Endothelial cell of umbilical vein (primary cell): ENCODE measurements at regions not wholly inside any gene's neighbourhood (a gene's known extent, or its start where the extent isn't known, plus 50 kb on each side); places are given as distances from the start of the nearest gene placed in this dataset.

Source experiments
- BruUV-seq: library from RNA; stranded (reverse); fragments of 400-500 nt; replicated peaks from 2 replicates; lab custom pipeline; 2021; lab: Mats Ljungman, UMichigan
- CTCF ChIA-PET: fragments of 300-600, 350-600 bp; sonication (Branson Sonifier 250); formaldehyde crosslinking; loops from one replicate; lab custom pipeline; 2021; ENCODE audit warnings: antibody characterized with exemption, inconsistent platforms; lab: Charles Lee
- POLR2A ChIA-PET: fragments of 300-600, 350-600 bp; sonication (Branson Sonifier 250); formaldehyde crosslinking; loops from one replicate; lab custom pipeline; 2021; ENCODE audit warnings: antibody characterized with exemption, inconsistent platforms; lab: Charles Lee
- DNase-seq: peaks from one replicate; pipeline ENCODE4 v3.0.0-alpha.2; 2011; ENCODE audit warnings: low read depth, low spot score
- FAIRE-seq: peaks from 2 replicates; lab custom pipeline; 2011; peaks lifted over from hg19 to GRCh38; lab: Jason Lieb, UNC
- H2AFZ ChIP-seq: 2 replicates; pipeline ENCODE4 v1.6.0; 2012; ENCODE audit warnings: low read depth, low read length, control low read depth, inconsistent platforms
- H3K27ac ChIP-seq: 2 replicates; pipeline ENCODE4 v1.5.1; 2011; ENCODE audit warnings: low read depth, mild to moderate bottlenecking, control low read depth, low read length, moderate library complexity; ENCODE audit not compliant: insufficient read depth
- H3K27me3 ChIP-seq, 2 experiments: 2 replicates each; pipeline versions ENCODE4 v1.6.0 to v1.6.1; 2011; ENCODE audit warnings: low read length in 2 of 2, mixed read lengths in 1 of 2; ENCODE audit not compliant: control insufficient read depth in 2 of 2, insufficient read depth in 2 of 2
- H3K36me3 ChIP-seq, 2 experiments: 2 replicates in 1 of 2; 3 replicates in 1 of 2; pipeline ENCODE4 v1.5.1; 2011; ENCODE audit warnings: low read length in 2 of 2, mild to moderate bottlenecking in 1 of 2, moderate library complexity in 1 of 2; ENCODE audit not compliant: control insufficient read depth in 2 of 2, insufficient read depth in 2 of 2; ENCODE audit errors: extremely low read depth in 1 of 2
- H3K4me1 ChIP-seq: 3 replicates; pipeline ENCODE4 v1.5.1; 2011; ENCODE audit warnings: mild to moderate bottlenecking, low read length; ENCODE audit not compliant: control insufficient read depth, insufficient read depth; ENCODE audit errors: extremely low read depth
- H3K4me2 ChIP-seq: 2 replicates; pipeline ENCODE4 v1.6.1; 2011; ENCODE audit warnings: low read length, control low read depth, mixed read lengths; ENCODE audit not compliant: insufficient read depth
- H3K4me3 ChIP-seq, 3 experiments: fragments of 200-600 bp in 1 of 3; sonication (generic), shearing (Covaris generic) in 1 of 3; replicated peaks in 1 of 3; 2 replicates each; pipeline ENCODE4 v1.5.1; 2011 to 2016; ENCODE audit warnings: control low read depth in 3 of 3, low read length in 3 of 3, mild to moderate bottlenecking in 2 of 3, inconsistent platforms in 1 of 3, low read depth in 1 of 3, moderate library complexity in 1 of 3; ENCODE audit not compliant: insufficient read depth in 1 of 3
- H3K79me2 ChIP-seq: 2 replicates; pipeline ENCODE4 v1.6.0; 2012; ENCODE audit warnings: low read length, inconsistent platforms; ENCODE audit not compliant: control insufficient read depth, insufficient read depth
- H3K9ac ChIP-seq: replicated peaks from 2 replicates; pipeline ENCODE3; 2011; ENCODE audit warnings: low read length, control low read depth; ENCODE audit not compliant: insufficient read depth; ENCODE audit errors: extremely low read depth
- H3K9me1 ChIP-seq: replicated peaks from 3 replicates; pipeline ENCODE4 v1.6.0; 2011; ENCODE audit warnings: mild to moderate bottlenecking, low read length; ENCODE audit not compliant: control insufficient read depth, insufficient read depth; ENCODE audit errors: extremely low read depth
- H3K9me3 ChIP-seq: replicated peaks from 2 replicates; pipeline ENCODE4 v1.5.1; 2012; ENCODE audit warnings: low read length, inconsistent platforms; ENCODE audit not compliant: control insufficient read depth, insufficient read depth
- H4K20me1 ChIP-seq: replicated peaks from 2 replicates; pipeline ENCODE3; 2011; ENCODE audit warnings: mild to moderate bottlenecking, low read length; ENCODE audit not compliant: control insufficient read depth, insufficient read depth; ENCODE audit errors: extremely low read depth
- EZH2 ChIP-seq: IDR thresholded peaks from 2 replicates; pipeline ENCODE4 v1.6.1; 2012; ENCODE audit warnings: borderline replicate concordance, low read depth, mild to moderate bottlenecking, moderate library complexity, low read length, inconsistent platforms; ENCODE audit not compliant: severe bottlenecking
- FOS ChIP-seq: IDR thresholded peaks from 2 replicates; pipeline ENCODE4 v1.6.1; 2011; ENCODE audit warnings: mild to moderate bottlenecking, low read length, moderate library complexity, borderline replicate concordance; ENCODE audit not compliant: insufficient read depth
- GATA2 ChIP-seq: IDR thresholded peaks from 2 replicates; pipeline ENCODE4 v1.7.0; 2011; ENCODE audit warnings: low read depth, mild to moderate bottlenecking, moderate library complexity, mixed read lengths, low read length; ENCODE audit not compliant: insufficient read length, insufficient read depth
- JUN ChIP-seq: IDR thresholded peaks from 2 replicates; pipeline ENCODE4 v1.6.1; 2011; ENCODE audit warnings: borderline replicate concordance, low read depth; ENCODE audit not compliant: insufficient read length, insufficient read depth
- MYC ChIP-seq: IDR thresholded peaks from one replicate; pipeline ENCODE4 v1.6.1; 2011; ENCODE audit warnings: mild to moderate bottlenecking, low read depth, low read length
- POLR2A ChIP-seq: IDR thresholded peaks from 2 replicates; pipeline ENCODE4 v1.6.1; 2012; ENCODE audit warnings: low read depth, mild to moderate bottlenecking, control low read depth, low read length
- POLR2AphosphoS5 ChIP-seq: IDR thresholded peaks from 2 replicates; pipeline ENCODE4 v1.6.1; 2012; ENCODE audit warnings: low read depth, mild to moderate bottlenecking, control low read depth, low read length, moderate library complexity; ENCODE audit not compliant: insufficient read depth
- dilution Hi-C: fragments of 300-500 bp; cut with MboI; formaldehyde crosslinking; loops from one replicate; pipeline ENCODE4 v1.15.0; 2019; ENCODE audit warnings: low sequenced_read_pairs; ENCODE audit not compliant: extremely low pct_ligation_motif_present
- intact Hi-C: fragments of 100-400 bp; cut with micrococcal nuclease; formaldehyde crosslinking; loops from one replicate; pipeline ENCODE4 v1.10.0; 2022
- TF ChIP-seq, protein P1 (sequence below), 2 donors: IDR thresholded peaks; 1 replicate in 1 of 2; 2 replicates in 1 of 2; pipeline ENCODE4 v1.5.1; 2011; ENCODE audit warnings: low read length in 2 of 2, mild to moderate bottlenecking in 2 of 2, moderate library complexity in 2 of 2, control low read depth in 1 of 2, inconsistent platforms in 1 of 2, low read depth in 1 of 2; ENCODE audit not compliant: insufficient read depth in 1 of 2; ENCODE audit errors: extremely low read depth in 1 of 2
- TF ChIP-seq, protein P2 (sequence below): IDR thresholded peaks from 2 replicates; pipeline ENCODE4 v1.6.1; 2011; ENCODE audit not compliant: insufficient read depth, insufficient read length

DNA sequence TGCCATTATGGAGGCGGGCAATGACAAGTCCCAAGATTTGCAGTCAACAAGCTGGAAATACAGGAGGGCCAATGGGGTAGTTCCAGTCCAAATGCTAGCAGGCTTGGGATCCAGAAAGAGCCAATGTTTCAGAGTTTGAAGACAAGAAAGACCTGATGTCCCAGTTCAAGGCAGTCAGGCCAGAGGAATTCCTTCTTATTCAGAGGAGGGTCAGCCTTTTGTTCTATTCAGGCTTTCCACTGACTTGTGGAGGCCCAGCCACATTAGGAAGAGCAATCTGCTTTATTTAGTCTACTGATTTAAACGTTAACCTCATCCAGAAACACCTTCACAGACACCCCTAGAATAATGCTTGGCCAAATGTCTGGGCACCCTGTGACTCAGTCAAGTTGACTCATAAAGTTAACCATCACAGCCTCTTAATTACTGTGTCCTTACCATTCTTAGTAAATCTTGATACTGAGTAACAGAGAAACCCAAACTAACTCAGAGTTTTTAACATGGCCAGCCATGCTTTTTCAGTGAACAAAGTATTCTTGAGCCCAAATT lies 50.9 kb upstream of the NPHP3 start:
- DNase-seq: no peak
- CTCF ChIA-PET: interaction anchor here (1.7 kb wide), 1 partner anchor 9 kb away, joined by 3 read pairs; no protein-coding TSS in a partner anchor
- no TSS peak for BruUV-seq
- no peak for FAIRE-seq
- dilution Hi-C loops (no loop called here), intact Hi-C loops (no loop called here)
- Histone ChIP-seq H3K9ac (no peak overlapping the region), H4K20me1 (no peaks in the 10 kb centered on the region), H3K79me2 (no peaks in the 10 kb centered on the region), H2AFZ (no peak overlapping the region), H3K9me3 (no peaks in the 10 kb centered on the region), H3K36me3 (no peaks in the 10 kb centered on the region), H3K27me3 (no peaks in the 10 kb centered on the region), H3K9me1 (no peaks in the 10 kb centered on the region), H3K4me3 (no peak overlapping the region), H3K4me2 (no peak overlapping the region), H3K4me1 (no peaks in the 10 kb centered on the region), H3K27ac (no peak overlapping the region)
- POLR2A ChIA-PET: no interaction called here
- TF ChIP-seq EZH2 (no peak), GATA2 (no peak), JUN (no peak), FOS (no peak), POLR2A (no peak), POLR2AphosphoS5 (no peak), MYC (no peak)
- TF ChIP-seq, protein P1, sequence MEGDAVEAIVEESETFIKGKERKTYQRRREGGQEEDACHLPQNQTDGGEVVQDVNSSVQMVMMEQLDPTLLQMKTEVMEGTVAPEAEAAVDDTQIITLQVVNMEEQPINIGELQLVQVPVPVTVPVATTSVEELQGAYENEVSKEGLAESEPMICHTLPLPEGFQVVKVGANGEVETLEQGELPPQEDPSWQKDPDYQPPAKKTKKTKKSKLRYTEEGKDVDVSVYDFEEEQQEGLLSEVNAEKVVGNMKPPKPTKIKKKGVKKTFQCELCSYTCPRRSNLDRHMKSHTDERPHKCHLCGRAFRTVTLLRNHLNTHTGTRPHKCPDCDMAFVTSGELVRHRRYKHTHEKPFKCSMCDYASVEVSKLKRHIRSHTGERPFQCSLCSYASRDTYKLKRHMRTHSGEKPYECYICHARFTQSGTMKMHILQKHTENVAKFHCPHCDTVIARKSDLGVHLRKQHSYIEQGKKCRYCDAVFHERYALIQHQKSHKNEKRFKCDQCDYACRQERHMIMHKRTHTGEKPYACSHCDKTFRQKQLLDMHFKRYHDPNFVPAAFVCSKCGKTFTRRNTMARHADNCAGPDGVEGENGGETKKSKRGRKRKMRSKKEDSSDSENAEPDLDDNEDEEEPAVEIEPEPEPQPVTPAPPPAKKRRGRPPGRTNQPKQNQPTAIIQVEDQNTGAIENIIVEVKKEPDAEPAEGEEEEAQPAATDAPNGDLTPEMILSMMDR (IDR thresholded peaks at IDR 0.05; ENCODE audit: extremely low read depth in 1 of 2, insufficient read depth in 1 of 2, low read depth in 1 of 2, low read length in 2 of 2): no peak
- TF ChIP-seq, protein P2, sequence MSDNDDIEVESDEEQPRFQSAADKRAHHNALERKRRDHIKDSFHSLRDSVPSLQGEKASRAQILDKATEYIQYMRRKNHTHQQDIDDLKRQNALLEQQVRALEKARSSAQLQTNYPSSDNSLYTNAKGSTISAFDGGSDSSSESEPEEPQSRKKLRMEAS: no peak
